GM18508 (cell line): ENCODE measurements at regions not wholly inside any gene's neighbourhood (a gene's known extent, or its start where the extent isn't known, plus 50 kb on each side); places are given as distances from the start of the nearest gene placed in this dataset.

Experiments
- ATAC-seq: cut with Tn5 transposase; IDR thresholded peaks from one replicate; pipeline ENCODE4 v1.9.1; 2021; ENCODE audit warnings: moderate number of reproducible peaks; ENCODE audit not compliant: insufficient read depth, unreplicated experiment

GRCh38 chr7:41384418-41384817 lies 318.5 kb downstream of the INHBA start:
- no peak for ATAC-seq

- no peak for ATAC-seq
Observed at GRCh38 chr7:41383596-41383995, 319.3 kb downstream of the INHBA start.

GRCh38 chr7:41378156-41378555 lies 324.7 kb downstream of the INHBA start:
- ATAC-seq = no peak

- no peak for ATAC-seq
Observed at GRCh38 chr7:41375582-41375981, 327.3 kb downstream of the INHBA start.

- no peak for ATAC-seq
Observed at GRCh38 chr7:41374150-41374848, 328.6 kb downstream of the INHBA start.

GRCh38 chr7:41367967-41368882 lies 334.7 kb downstream of the INHBA start:
- ATAC-seq = no peak

GRCh38 chr7:41351091-41351490 lies 351.8 kb downstream of the INHBA start:
- ATAC-seq = no peak

GRCh38 chr7:41346878-41347277 lies 356.0 kb downstream of the INHBA start:
- ATAC-seq = no peak

GRCh38 chr7:41339913-41340676 lies 362.8 kb downstream of the INHBA start:
- ATAC-seq = no peak

- no peak for ATAC-seq
Observed at GRCh38 chr7:41336981-41337380, 365.9 kb downstream of the INHBA start.

- no peak for ATAC-seq
Observed at GRCh38 chr7:41336455-41336952, 366.4 kb downstream of the INHBA start.

GRCh38 chr7:41334071-41334862 lies 368.6 kb downstream of the INHBA start:
- no peak for ATAC-seq

GRCh38 chr7:41333511-41333910 lies 369.4 kb downstream of the INHBA start:
- no peak for ATAC-seq

GRCh38 chr7:41331194-41331593 lies 371.7 kb downstream of the INHBA start:
- ATAC-seq = no peak

- ATAC-seq = no peak
Observed at GRCh38 chr7:41328544-41328943, 374.3 kb downstream of the INHBA start.

- no peak for ATAC-seq
Observed at GRCh38 chr7:41328131-41328530, 374.8 kb downstream of the INHBA start.

- no peak for ATAC-seq
Observed at GRCh38 chr7:41326616-41327015, 376.3 kb downstream of the INHBA start.

GRCh38 chr7:41323806-41324205 lies 379.1 kb downstream of the INHBA start:
- no peak for ATAC-seq

GRCh38 chr7:41319581-41319980 lies 383.3 kb downstream of the INHBA start:
- ATAC-seq = no peak

- ATAC-seq = no peak
Observed at GRCh38 chr7:41316410-41316809, 386.5 kb downstream of the INHBA start.
